Esophagus muscularis mucosa (tissue), 4 donors: ENCODE measurements at regions not wholly inside any gene's neighbourhood (a gene's known extent, or its start where the extent isn't known, plus 50 kb on each side); places are given as distances from the start of the nearest gene placed in this dataset.

Experiments used
- DNase-seq: peaks from one replicate; pipeline ENCODE4 v3.0.0-alpha.2; 2017; ENCODE audit errors: extremely low spot score
- H3K27ac ChIP-seq, 4 donors: fragments of 200-600 bp; sonication (generic); replicated peaks in 1 of 4; 1 replicate in 3 of 4; 2 replicates in 1 of 4; pipeline ENCODE4 v1.5.1; 2016 to 2019; ENCODE audit warnings: mild to moderate bottlenecking in 1 of 4
- H3K27me3 ChIP-seq, 4 donors: fragments of 200-600 bp; sonication (generic); one replicate each; pipeline versions ENCODE4 v1.5.1 to v1.6.0; 2016 to 2019
- H3K36me3 ChIP-seq, 4 donors: fragments of 200-600 bp; sonication (generic); one replicate each; pipeline ENCODE4 v1.5.1; 2016 to 2019
- H3K4me1 ChIP-seq, 4 donors: fragments of 200-600 bp; sonication (generic); one replicate each; pipeline ENCODE4 v1.5.1; 2016 to 2019
- H3K4me3 ChIP-seq, 4 donors: fragments of 200-600 bp; sonication (generic); 1 replicate in 2 of 4; 2 replicates in 2 of 4; pipeline ENCODE4 v1.5.1; 2016 to 2019; ENCODE audit warnings: mild to moderate bottlenecking in 4 of 4, moderate library complexity in 1 of 4
- H3K9me3 ChIP-seq, 4 donors: fragments of 200-600 bp; sonication (generic); 1 replicate in 3 of 4; 2 replicates in 1 of 4; pipeline ENCODE4 v1.5.1; 2016 to 2019
- CTCF ChIP-seq, 3 experiments: fragments of 200-600 bp in 2 of 3; fragments of 450-650 bp in 1 of 3; sonication (generic) in 2 of 3; IDR thresholded peaks; one replicate each; pipeline ENCODE4 v1.5.1; 2017 to 2019; ENCODE audit warnings: antibody characterized with exemption in 3 of 3, mild to moderate bottlenecking in 2 of 3, moderate library complexity in 1 of 3
- EP300 ChIP-seq: sonication (generic); formaldehyde crosslinking; IDR thresholded peaks from one replicate; pipeline ENCODE4 v1.6.1; 2017; ENCODE audit warnings: antibody characterized with exemption
- POLR2A ChIP-seq: fragments of 450-650 bp; IDR thresholded peaks from one replicate; pipeline ENCODE4 v1.6.1; 2017; ENCODE audit warnings: antibody characterized with exemption, moderate library complexity, mild to moderate bottlenecking, low read depth
- POLR2AphosphoS5 ChIP-seq, 2 donors: sonication (generic); formaldehyde crosslinking; IDR thresholded peaks; one replicate each; pipeline ENCODE4 v1.6.1; 2017; ENCODE audit warnings: antibody characterized with exemption in 2 of 2
- WGBS: methylation state at CpG from one replicate; pipeline ENCODE4 v1.1.5; 2018; 5-methylcytosine and 5-hydroxymethylcytosine counted together
- intact Hi-C: fragments of 100-400 bp; cut with DNase I; formaldehyde crosslinking; loops from one replicate; pipeline ENCODE4 v1.15.1; 2023

GRCh38 chr2:21328177-21328576, 204.4 kb downstream of the TDRD15 start:
- Histone ChIP-seq H3K27ac (no peak overlapping the region), H3K27me3 (no peaks in the 10 kb centered on the region), H3K4me3 (no peak overlapping the region), H3K9me3 (no peaks in the 10 kb centered on the region), H3K4me1 (no peaks in the 10 kb centered on the region), H3K36me3 (no peaks in the 10 kb centered on the region)
- intact Hi-C loops: no loop called here
- TF ChIP-seq EP300 (no peak), CTCF (IDR thresholded peaks at IDR 0.05) (no peak), POLR2AphosphoS5 (IDR thresholded peaks at IDR 0.05) (no peak), POLR2A (no peak)
- WGBS: 69% methylated on average over 4 of the region's 4 CpGs
- DNase-seq: peak; percentile 17

- H3K4me3 ChIP-seq: no peak overlapping the region
- WGBS: 80% methylated on average over 5 of the region's 5 CpGs
- H3K27ac ChIP-seq: no peak overlapping the region
- H3K27me3 ChIP-seq: no peaks in the 10 kb centered on the region
- peak; percentile 19 for DNase-seq
- no peaks in the 10 kb centered on the region for H3K36me3 ChIP-seq
- no peaks in the 10 kb centered on the region for H3K4me1 ChIP-seq
- no peak for TF ChIP-seq POLR2A
- no peak for TF ChIP-seq POLR2AphosphoS5 (IDR thresholded peaks at IDR 0.05)
- TF ChIP-seq EP300: no peak
- intact Hi-C loops: no loop called here
- no peaks in the 10 kb centered on the region for H3K9me3 ChIP-seq
Observed at GRCh38 chr2:21330786-21331391, 207.1 kb downstream of the TDRD15 start.

- Histone ChIP-seq H3K4me1 (no peaks in the 10 kb centered on the region), H3K36me3 (no peaks in the 10 kb centered on the region), H3K4me3 (no peak overlapping the region), H3K27me3 (no peaks in the 10 kb centered on the region), H3K9me3 (no peaks in the 10 kb centered on the region), H3K27ac (no peak overlapping the region)
- WGBS: 75% methylated on average over 3 of the region's 3 CpGs
- TF ChIP-seq CTCF (IDR thresholded peaks at IDR 0.05) (no peak), POLR2A (no peak), EP300 (no peak), POLR2AphosphoS5 (IDR thresholded peaks at IDR 0.05) (no peak)
- DNase-seq: peak; percentile 81
- intact Hi-C loops: no loop called here
Observed at GRCh38 chr2:21331625-21332370, 208.0 kb downstream of the TDRD15 start.

GRCh38 chr2:21332993-21333625, 209.3 kb downstream of the TDRD15 start:
- Histone ChIP-seq H3K9me3 (no peaks in the 10 kb centered on the region), H3K4me3 (no peak overlapping the region), H3K27ac (no peak overlapping the region), H3K36me3 (no peaks in the 10 kb centered on the region), H3K4me1 (no peaks in the 10 kb centered on the region), H3K27me3 (no peaks in the 10 kb centered on the region)
- WGBS: 67% methylated on average over 5 of the region's 5 CpGs
- peak; percentile 55 for DNase-seq
- intact Hi-C loops: no loop called here
- TF ChIP-seq POLR2AphosphoS5 (IDR thresholded peaks at IDR 0.05) (no peak), CTCF (IDR thresholded peaks at IDR 0.05) (no peak), EP300 (no peak), POLR2A (no peak)

GRCh38 chr2:21333684-21334083, 209.9 kb downstream of the TDRD15 start:
- intact Hi-C loops: no loop called here
- 58% methylated on average over 2 of the region's 2 CpGs for WGBS
- H3K27me3 ChIP-seq: no peaks in the 10 kb centered on the region
- H3K4me1 ChIP-seq: no peaks in the 10 kb centered on the region
- H3K27ac ChIP-seq: no peak overlapping the region
- peak; percentile 24 for DNase-seq
- no peaks in the 10 kb centered on the region for H3K36me3 ChIP-seq
- H3K4me3 ChIP-seq: no peak overlapping the region
- H3K9me3 ChIP-seq: no peaks in the 10 kb centered on the region
- TF ChIP-seq POLR2AphosphoS5 (IDR thresholded peaks at IDR 0.05): no peak
- TF ChIP-seq POLR2A: no peak
- no peak for TF ChIP-seq CTCF (IDR thresholded peaks at IDR 0.05)
- TF ChIP-seq EP300: no peak
